NCI-H82 treated with DMSO at 0.1 percent for 48 hours (cell line): ENCODE measurements at regions not wholly inside any gene's neighbourhood (a gene's known extent, or its start where the extent isn't known, plus 50 kb on each side); places are given as distances from the start of the nearest gene placed in this dataset.

ENCODE experiments used
- DNase-seq: peaks from one replicate; lab custom pipeline; 2025; ENCODE audit not compliant: unreplicated experiment; lab: John Stamatoyannopoulos, UW

GRCh38 chr13:80284290-80284689, 56.6 kb downstream of the SPRY2 start:
- no peak for DNase-seq

- no peak for DNase-seq
Observed at GRCh38 chr13:80278706-80279105, 62.2 kb downstream of the SPRY2 start.

- no peak for DNase-seq
Observed at GRCh38 chr13:80276371-80277289, 64.3 kb downstream of the SPRY2 start.

GRCh38 chr13:80274643-80275042, 66.3 kb downstream of the SPRY2 start:
- no peak for DNase-seq

DNA sequence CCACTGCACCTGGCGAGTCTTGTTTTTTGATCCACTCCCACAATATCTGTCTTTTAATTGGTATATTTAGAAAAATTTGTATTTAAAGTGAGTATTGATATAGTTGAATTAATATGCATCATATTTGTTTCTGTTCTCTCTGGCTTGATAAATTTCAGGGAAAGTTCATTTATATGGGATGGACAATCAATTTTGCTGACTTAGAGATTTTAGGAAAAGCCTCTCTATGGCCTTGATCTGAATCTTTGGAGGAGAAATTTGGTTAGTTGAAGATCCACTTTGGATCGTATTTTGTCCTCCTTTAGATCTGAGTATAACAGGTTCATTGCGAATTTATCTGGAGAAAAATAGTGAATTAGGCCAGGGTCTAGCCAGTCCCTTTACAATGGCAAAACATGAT, 67.2 kb downstream of the SPRY2 start:
- no peak for DNase-seq

DNA sequence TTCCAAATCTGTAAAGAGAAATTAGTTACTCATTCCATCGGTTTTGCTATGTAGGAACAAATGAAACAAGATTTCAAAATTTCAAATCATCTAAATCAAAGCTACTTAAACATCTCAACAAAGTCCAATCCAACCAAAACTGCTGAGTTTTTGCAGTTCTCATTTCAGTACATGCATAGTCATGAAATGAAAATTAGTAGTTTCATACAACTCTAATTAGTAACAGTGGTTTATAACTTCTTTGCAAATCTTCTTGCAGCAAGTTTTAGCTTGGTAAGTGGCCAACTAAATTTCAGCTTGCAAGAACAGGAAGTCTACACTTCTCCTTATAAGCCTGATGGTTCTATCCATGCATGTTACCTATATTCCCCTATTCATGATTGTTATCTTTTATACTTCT, 75.6 kb downstream of the SPRY2 start:
- DNase-seq, result no peak

DNA sequence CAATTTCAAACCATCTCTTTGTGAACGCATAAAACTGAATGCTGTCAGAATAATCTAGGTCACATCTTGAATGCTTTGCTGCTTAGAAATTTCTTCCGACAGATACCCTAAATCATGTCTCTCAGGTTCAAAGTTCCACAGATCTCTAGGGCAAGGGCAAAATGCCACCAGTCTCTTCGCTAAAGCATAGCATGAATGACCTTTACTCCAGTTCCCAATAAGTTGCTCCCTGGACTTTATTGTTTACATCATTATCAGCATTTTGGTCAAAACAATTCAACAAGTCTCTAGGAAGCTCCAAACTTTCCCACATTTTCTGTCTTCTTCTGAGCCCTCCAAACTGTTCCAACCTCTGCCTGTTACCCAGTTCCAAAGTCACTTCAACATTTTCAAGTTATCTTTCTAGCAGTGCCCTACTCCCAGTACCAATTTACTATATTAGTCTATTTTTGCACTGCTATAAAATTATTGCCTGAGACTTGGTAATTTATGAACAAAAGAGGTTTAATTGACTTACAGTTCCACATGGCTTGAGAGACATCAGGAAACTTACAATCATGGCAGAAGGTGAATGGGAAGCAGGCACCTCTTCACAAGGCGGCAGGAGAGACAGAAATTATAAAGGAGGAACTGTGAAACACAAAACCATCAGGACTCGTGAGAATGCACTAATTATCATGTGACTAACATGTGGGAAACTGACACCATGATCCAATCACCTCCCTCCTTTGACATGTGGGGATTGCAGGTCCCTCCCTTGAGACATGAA, 77.0 kb downstream of the SPRY2 start:
- DNase-seq, result no peak

- no peak for DNase-seq
Observed at GRCh38 chr13:80262051-80262695, 78.8 kb downstream of the SPRY2 start.

- DNase-seq, result no peak
Observed at GRCh38 chr13:80259159-80259558, 81.8 kb downstream of the SPRY2 start.

- DNase-seq, result no peak
Observed at GRCh38 chr13:80256352-80256932, 84.5 kb downstream of the SPRY2 start.

DNA sequence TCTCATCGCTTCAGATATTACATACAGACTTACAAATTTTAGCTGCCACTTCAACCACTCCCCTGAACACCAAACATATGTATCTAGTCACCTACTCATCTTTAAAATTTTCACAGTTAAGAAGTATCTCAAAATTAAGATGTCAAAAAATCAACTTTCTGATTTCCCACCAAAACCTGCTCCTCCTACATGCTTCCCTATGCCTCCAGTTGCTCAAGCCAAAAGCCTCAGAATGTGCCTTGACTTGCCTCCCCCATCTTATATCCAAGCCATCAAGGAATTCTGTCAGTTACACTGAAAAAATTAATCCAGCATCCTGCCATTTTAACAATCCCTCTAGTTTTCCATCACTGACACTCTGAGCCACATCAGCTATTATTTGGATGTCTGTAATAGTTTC, 85.0 kb downstream of the SPRY2 start:
- DNase-seq, result no peak

DNA sequence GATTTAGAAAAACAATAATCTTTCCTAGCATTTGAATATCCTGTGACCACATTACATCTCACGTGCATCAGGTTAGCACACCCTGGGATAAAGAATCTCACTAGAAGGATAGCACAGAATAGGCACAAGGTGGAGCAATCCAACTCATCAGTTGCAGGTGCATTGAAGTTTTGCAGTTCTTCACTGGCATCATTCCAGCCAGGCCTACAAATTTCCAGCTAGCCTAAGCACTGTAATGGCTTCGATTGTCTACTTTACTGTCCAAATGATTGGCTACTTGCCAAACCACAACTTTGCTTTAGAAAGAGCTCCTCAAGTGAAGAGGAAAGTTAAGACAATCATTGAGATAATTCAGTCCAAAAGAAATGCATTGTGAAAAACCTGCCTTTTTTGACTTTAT, 89.5 kb downstream of the SPRY2 start:
- no peak for DNase-seq

DNA sequence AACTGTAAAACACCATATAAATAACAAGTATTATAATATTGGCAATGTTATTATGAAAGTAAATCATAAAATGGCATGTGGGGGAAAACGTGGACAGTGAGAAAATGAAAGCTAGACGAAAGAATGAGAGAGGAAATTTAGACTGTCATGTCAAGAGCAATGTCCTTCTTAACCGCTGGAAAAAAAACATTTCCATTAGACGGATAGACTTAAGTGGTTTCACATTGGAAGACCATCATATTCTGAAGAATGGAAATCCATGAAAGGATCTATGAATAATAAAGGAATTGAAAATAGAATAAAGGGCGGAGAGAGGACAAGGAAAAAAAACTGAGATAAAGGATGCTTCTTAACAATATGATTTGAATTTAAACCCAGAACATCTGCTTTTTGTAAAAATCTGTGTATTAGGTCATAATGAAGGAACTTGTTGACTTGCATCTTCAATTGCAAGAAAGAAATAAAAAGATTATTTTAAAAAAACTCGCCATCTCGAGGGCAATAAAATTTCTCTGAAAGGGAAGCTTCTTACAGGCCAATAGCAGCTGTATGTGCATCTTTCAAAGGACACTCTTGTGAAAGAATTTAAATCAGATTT, 90.6 kb downstream of the SPRY2 start:
- no peak for DNase-seq

DNA sequence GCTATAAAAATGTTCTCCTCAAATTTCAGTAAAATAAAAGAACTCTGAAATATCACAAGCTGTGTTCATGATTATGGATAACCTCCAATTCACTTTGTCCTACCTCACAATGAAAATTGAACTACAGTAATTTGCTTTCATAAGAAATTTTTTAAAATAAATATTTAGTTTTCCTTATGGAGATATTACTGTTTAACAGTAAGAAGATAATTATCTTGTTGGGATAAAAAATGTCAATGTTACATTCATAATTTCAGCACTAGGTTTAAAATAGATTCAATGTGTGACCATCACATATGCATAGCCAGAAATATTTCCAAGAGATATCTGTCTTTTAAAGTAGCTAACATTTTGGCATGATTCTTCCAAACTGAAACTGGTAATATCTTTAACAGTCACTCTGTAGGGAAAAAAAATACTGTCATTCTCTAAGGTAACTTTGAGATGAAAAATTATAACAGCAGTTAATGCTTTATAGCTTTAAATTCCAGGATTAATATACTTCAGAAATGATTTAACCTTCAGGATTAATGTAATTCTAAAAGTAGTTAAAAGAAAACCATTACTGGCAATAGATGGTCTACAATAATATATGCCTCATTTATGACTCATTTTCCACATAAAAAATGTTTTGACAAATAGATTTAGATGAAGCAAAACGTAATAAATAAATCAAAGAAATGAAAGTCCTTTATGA, 91.3 kb downstream of the SPRY2 start:
- DNase-seq, result no peak

GRCh38 chr13:80245162-80245733, 95.7 kb downstream of the SPRY2 start:
- DNase-seq, result no peak

DNA sequence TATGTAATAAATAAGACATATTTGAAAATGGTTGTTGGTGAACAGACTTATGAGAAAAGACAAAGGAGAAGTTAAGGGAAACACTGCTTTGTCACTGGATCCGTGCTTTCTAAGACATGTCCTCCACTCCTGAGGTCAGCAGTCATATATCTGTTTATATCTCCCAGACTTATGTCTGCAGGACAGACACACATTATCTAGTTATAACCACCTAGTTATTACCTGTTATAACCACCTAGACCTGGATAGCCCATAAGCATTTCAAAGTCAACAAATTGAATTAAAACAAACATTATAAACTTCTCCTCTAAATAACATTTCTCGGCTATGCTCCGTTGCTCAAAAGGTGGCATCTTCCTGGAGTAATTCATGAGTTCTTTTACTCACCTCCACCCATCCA, 96.4 kb downstream of the SPRY2 start:
- no peak for DNase-seq

DNA sequence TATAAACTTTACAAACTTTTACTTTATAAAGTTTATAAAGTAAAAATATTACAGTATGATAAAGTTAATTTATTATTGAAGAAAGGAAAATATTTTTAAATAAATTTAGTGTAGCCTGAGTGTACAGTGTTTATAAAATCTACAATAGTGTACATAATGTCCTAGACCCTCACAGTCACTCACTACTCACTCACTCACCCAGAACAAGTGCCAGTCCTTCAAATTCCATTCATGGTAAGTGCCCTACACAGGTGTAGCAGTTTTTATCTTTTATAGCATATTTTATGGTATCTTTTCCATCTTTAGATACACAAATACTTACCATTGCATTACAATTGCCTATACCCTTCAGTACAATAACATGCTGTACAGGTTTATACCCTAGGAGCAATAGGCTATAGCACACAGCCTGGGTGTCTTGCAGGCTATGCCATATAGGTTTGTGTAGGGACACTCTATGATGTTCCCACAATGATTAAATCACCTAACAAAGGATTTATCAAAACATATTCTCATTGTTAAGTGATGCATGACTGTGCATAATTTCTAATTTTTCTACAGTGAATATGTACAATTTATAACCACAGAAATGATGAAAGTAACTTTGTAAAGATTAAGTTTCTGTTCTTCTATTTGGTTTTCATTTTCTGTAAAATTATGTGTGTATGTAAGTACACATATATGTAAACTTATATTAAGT, 98.0 kb downstream of the SPRY2 start:
- no peak for DNase-seq

DNA sequence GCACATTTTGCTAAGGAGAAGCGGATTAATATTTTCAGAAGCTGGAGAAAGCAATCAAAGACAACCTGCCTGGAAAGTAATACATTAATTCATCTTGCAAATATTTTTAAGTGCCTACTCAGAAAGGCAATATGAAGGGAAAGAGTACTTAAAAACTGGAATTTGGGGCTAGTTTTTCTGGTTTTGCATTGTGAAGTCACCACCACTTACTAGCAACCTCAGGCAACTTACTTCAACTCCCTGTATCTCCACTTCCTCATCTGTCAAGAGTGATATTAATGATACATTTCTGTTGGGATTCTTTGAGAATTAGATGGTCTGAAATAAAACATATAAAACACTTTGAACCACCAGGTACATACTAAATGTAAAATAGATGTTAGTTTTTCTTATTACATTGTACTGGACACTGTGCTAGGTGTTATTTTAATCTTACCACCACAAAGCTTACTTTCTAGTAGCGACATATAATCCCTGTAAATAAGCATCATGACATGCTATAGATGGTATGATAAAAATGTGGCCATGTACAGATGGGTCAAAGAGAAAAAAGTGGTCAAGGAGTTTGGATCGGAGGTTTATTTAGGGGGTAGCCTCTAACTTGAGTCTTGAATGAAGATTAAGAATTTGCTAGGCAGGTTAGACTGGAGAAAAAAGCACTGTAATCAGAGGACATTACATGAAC, 101.2 kb downstream of the SPRY2 start:
- no peak for DNase-seq

GRCh38 chr13:80239116-80239515, 101.8 kb downstream of the SPRY2 start:
- no peak for DNase-seq
